ENCODE measurements at regions not wholly inside any gene's neighbourhood (a gene's known extent, or its start where the extent isn't known, plus 50 kb on each side); places are given as distances from the start of the nearest gene placed in this dataset.
"Not testable (repeated sequence)": the region's sequence is repeated elsewhere in the genome, so short reads cannot be mapped to it uniquely, and the experiment has no call there.

DNA sequence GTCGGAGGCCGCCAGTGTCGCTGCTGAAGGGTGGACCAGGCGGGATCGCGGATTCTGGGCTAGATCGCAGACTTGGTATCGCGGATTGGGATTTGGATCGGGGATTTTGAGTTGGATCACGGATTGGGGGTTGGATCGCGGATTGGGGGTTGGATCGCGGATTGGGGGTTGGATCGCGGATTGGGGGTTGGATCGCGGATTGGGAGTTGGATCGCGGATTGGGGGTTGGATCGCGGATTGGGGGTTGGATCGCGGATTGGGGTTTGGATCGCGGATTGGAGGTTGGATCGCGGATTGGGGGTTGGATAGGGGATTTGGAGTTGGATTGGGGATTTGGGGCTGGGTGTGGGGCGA is 93.1 kb upstream of the THOC3 start:
- not testable (repeated sequence) for DNase-seq

- DNase-seq: not testable (repeated sequence)
Observed at GRCh38 chr5:176061660-176062059, 93.5 kb upstream of the THOC3 start.

- not testable (repeated sequence) for DNase-seq
Observed at GRCh38 chr5:176066262-176066945, 98.3 kb upstream of the THOC3 start.

- not testable (repeated sequence) for DNase-seq
Observed at GRCh38 chr5:176067162-176067561, 99.0 kb upstream of the THOC3 start.

DNA sequence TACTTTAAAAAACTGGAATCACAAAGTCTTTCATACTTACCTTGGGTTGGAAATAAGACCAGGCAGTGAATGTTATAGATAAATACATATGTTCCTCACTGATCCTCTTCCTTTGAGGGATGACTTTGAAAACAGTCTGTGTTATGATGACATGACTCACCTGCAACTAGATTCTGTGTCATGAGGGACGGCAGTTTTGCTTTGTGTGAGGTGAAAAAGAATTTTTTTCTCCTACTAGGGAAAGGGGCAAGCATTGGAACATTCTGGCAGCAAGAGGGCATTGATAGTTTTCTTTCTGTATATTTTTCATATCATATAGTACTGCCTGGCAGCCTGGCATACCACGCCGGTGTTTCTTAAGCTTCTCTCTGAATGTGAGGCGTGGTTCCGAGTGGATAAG is 99.8 kb upstream of the THOC3 start:
- DNase-seq: not testable (repeated sequence)

GRCh38 chr5:176073996-176074571 is 106.0 kb upstream of the THOC3 start:
- not testable (repeated sequence) for DNase-seq

GRCh38 chr5:176083717-176084116 is 115.6 kb upstream of the THOC3 start:
- not testable (repeated sequence) for DNase-seq

- DNase-seq: not testable (repeated sequence)
Observed at GRCh38 chr5:176103083-176103482, 135.0 kb upstream of the THOC3 start.

DNA sequence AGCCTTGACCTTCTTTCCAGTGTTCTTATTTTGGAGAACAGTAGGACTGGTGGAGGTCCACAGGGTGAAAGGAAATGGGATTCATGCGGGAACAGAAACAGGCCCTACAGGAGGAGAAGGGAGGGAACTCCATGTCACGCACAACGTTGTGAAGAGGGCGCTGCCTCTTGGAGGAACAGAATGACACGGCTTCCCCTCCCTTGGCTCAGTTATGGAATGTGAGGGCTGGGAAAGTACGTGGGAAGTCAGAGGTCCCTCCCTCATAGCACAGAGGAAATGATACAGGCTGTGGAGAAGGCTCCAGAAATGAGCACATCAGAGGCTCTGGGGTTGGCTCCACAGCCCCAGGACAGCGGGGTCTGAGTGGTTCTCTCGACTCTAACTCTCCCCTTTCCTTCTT is 125.3 kb upstream of the SIMC1 start:
- not testable (repeated sequence) for DNase-seq

DNA sequence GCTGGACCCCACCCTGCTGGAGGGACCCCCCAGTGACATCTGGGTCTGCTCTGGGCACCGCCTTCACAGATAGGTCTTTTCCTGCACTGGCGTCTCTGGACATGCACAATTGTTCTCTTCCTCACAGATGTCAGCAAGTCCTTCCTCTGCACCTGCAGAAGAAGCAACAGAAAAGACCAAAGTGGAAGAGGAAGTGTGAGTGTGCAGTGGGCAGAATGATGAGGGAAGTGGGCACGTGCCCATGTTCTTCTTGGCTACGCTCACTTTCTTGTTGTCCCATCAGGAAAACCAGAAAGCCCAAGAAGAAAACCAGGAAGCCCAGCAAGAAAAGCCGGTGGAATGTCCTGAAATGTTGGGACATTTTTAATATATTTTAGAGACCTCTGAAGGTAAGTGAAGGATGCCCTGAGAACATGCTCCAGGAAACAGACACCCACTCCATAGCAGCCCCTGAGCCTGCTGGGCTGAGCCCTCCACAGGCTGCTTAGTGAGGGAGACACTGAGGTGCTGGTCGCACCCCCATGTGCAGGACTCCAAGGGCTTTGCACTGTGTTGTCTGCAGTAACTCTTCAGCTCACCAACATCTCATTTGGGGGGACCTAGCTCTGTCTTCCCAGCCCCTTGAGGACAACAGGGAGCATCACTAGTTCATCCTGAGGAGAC is 124.4 kb upstream of the SIMC1 start:
- not testable (repeated sequence) for DNase-seq

GRCh38 chr5:176114825-176115224 is 123.4 kb upstream of the SIMC1 start:
- not testable (repeated sequence) for DNase-seq

DNA sequence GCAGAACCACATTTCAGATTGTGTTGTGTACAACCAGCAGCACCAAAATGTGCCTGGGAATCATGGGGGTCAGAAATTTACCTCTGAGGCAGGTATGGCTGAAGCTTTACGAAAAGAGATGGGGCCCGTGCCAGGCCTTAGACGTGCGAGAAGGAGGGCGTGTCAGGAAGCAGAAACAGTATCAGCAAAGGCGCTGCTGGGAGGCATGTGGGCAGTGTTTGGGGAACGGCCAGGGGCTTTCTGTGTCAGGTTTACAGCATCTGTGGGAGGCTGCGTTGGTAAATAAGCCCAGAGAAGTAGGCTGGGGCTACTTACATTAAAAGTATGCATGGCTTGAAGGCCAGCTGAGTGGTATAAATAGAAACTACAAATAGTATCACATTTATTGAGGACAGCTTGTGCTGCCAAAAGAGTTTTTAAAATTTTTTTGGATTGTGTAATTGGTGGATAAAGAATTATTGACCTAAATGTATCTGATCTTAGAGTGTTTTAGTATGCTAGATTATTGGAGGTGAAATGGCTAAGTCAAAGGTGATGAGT is 120.5 kb upstream of the SIMC1 start:
- not testable (repeated sequence) for DNase-seq

- not testable (repeated sequence) for DNase-seq
Observed at GRCh38 chr5:176122361-176122760, 115.9 kb upstream of the SIMC1 start.

GRCh38 chr5:176124120-176124519 is 114.1 kb upstream of the SIMC1 start:
- DNase-seq: not testable (repeated sequence)

DNA sequence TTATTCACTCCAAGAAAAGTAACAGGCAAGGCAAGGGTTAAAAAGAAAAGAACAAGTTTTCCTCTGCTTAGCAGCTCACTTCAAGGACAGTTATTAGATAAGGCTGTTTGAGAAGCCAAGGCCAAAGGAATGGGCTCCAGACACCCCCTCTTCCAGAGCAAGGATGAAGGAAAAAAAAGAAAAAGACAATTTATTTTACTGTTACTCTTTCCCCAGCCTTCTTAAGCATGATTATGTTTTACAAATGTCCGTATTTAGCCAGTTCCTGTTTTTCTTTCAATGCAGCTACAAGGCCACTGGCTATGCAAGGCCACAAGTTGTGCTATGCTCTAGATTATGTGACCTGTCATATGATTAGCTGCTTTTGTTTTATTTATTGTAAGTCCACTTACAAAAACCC is 106.5 kb upstream of the SIMC1 start:
- no peak for DNase-seq

DNA sequence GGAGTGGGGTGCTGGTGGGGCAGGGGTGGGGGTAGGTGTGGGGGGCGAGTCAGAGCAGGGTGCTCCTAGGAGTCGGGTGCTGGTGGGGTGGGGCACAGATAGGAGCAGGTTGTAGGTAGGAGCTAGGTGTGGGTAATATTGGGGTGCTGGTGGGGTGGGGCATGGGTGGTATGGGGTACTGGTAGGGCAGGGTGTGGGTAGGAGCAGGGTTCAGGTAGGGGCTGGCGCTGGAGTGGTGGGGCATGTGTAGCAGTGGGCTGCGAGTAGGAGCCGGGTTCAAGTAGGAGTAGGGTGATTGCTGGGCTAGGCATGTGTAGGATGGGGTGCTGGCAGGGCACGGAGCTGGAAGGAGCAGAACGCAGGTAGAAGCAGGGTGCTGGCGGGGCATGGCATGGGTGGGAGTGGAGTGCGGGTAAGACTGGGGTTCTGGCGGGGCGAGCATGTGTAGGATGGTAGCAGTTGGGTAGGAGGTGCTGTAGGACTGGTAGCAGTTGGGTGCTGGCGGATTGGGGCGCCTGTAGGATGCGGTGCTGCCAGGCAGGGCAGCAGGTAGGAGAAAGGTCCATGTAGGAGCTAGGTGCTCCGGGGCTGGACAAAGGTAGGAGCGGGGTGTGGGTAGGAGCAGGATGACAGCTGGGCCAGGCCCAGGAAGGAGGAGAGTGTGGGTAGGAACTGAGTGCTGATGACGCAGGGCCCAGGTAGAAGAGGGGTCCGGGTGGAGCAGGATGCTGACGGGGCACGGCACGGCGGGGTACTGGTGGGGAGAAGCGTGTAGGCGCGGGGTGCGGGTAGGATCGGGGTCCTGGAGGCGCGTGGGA is 105.5 kb upstream of the SIMC1 start:
- DNase-seq: no peak

- DNase-seq: no peak
Observed at GRCh38 chr5:176133289-176133870, 104.8 kb upstream of the SIMC1 start.

DNA sequence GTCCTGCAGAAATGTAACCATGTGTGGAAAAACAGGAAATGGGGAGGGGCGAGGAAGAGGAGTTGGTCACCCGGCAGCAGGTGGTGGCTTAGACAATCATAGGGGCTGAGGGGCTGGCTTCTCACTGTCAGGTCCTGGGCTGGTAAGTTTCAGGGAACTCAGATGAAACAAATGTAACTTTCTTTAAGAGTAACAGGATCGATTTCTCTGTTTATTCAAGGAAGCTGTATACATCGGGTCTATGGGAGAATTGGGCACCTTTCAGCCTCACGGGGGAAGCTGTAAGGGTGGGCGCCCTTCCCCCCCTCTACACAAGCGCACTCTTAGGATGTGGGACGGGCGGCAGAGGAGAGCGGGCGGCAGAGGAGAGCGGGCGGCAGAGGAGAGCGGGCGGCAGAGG is 104.3 kb upstream of the SIMC1 start:
- no peak for DNase-seq

DNA sequence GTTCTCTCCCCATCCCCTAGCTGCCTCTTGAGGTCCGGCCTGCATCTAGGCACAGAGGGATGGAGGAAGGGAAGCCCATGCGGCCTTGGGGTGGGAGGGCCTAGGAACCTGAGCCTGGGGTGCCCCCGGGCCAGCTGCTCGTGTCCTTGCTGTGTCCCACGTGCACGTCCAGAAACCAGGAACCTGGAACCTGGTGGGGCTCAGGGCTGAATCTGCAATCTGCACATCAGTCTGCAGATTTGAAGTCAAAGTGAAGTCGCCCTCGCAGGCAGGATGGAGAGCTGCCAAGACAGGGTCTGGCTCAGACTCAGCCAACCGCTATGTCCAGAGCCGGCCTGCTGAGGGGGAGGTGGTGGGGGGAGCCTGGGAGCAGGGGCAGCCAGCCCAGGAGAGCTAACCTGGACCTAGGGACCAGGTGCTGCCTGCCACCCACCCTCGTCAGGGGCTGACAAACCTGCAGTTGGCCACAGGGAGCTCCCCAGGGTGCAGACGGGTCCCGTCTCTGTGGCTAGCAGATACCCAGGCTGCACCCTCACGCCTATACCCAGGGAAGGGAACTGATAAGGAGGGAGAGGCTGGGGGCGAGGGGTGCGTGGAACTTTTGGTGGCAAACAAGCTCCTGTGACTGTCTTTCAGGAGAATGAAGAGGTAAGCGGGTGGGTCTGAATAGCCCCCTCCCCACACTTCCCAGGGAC is 103.5 kb upstream of the SIMC1 start:
- no peak for DNase-seq

DNA sequence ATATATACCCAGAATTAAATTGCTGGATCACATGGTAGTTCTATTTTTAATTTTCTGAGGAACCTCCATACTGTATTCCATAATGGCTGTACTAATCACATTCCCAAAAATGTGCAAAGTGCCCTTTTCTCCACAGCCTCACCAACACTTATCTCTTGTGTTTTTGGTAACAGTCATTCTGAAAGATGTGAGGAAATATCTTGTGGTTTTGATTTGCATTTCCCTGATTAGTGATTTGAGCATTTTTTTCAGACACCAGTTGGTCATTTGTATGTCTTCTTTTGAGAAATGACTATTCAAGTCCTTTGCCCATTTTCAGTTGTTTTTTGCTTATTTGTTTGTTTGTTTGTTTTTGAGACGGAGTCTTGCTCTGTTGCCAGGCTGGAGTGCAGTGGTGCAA is 98.1 kb upstream of the SIMC1 start:
- not testable (repeated sequence) for DNase-seq

GRCh38 chr5:176144508-176144907 is 93.7 kb upstream of the SIMC1 start:
- no peak for DNase-seq

- not testable (repeated sequence) for DNase-seq
Observed at GRCh38 chr5:176149948-176150347, 88.3 kb upstream of the SIMC1 start.
